HG03066 (cell line): ENCODE measurements at regions not wholly inside any gene's neighbourhood (a gene's known extent, or its start where the extent isn't known, plus 50 kb on each side); places are given as distances from the start of the nearest gene placed in this dataset.
"Not testable (repeated sequence)": the region's sequence is repeated elsewhere in the genome, so short reads cannot be mapped to it uniquely, and the experiment has no call there.

Source experiments
- ATAC-seq: cut with Tn5 transposase; IDR thresholded peaks from one replicate; pipeline ENCODE4 v1.9.1; 2021; ENCODE audit warnings: low read depth; ENCODE audit not compliant: unreplicated experiment

- ATAC-seq, result no peak
Observed at GRCh38 chr6:106885679-106886078, 88.8 kb downstream of the CD24 start.

GRCh38 chr6:106884576-106884975 is 90.0 kb downstream of the CD24 start:
- no peak for ATAC-seq

- ATAC-seq, result no peak
Observed at GRCh38 chr6:106883808-106884262, 90.7 kb downstream of the CD24 start.

- ATAC-seq, result no peak
Observed at GRCh38 chr6:106882601-106883518, 91.7 kb downstream of the CD24 start.

GRCh38 chr6:106882138-106882537 is 92.4 kb downstream of the CD24 start:
- no peak for ATAC-seq

GRCh38 chr6:106880952-106881351 is 93.6 kb downstream of the CD24 start:
- no peak for ATAC-seq

- ATAC-seq, result no peak
Observed at GRCh38 chr6:106875782-106876321, 98.7 kb downstream of the CD24 start.

- no peak for ATAC-seq
Observed at GRCh38 chr6:106874481-106874880, 100.0 kb downstream of the CD24 start.

- ATAC-seq, result no peak
Observed at GRCh38 chr6:106872049-106872448, 102.5 kb downstream of the CD24 start.

GRCh38 chr6:106870824-106871717 is 103.5 kb downstream of the CD24 start:
- no peak for ATAC-seq

- no peak for ATAC-seq
Observed at GRCh38 chr6:106870069-106870468, 104.5 kb downstream of the CD24 start.

GRCh38 chr6:106869203-106869602 is 105.3 kb downstream of the CD24 start:
- ATAC-seq, result no peak

- no peak for ATAC-seq
Observed at GRCh38 chr6:106866875-106867658, 107.5 kb downstream of the CD24 start.

GRCh38 chr6:106862858-106863257 is 111.7 kb downstream of the CD24 start:
- ATAC-seq, result no peak

- ATAC-seq, result no peak
Observed at GRCh38 chr6:106860940-106861339, 113.6 kb downstream of the CD24 start.

GRCh38 chr6:106858653-106859092 is 115.9 kb downstream of the CD24 start:
- no peak for ATAC-seq

GRCh38 chr6:106857771-106858652 is 116.5 kb downstream of the CD24 start:
- no peak for ATAC-seq

GRCh38 chr6:106857310-106857709 is 117.2 kb downstream of the CD24 start:
- ATAC-seq, result not testable (repeated sequence)

- no peak for ATAC-seq
Observed at GRCh38 chr6:106856227-106856874, 118.2 kb downstream of the CD24 start.
